H9 (cell line): ENCODE measurements at regions not wholly inside any gene's neighbourhood (a gene's known extent, or its start where the extent isn't known, plus 50 kb on each side); places are given as distances from the start of the nearest gene placed in this dataset.

Experiments used
- DNase-seq: peaks from one replicate; pipeline ENCODE4 v3.0.0-alpha.2; 2017
- H2AFZ ChIP-seq: one replicate; pipeline ENCODE4 v1.6.1; 2013; ENCODE audit warnings: mild to moderate bottlenecking, low read length, control low read depth, moderate library complexity
- H2AK5ac ChIP-seq: 2 replicates; pipeline ENCODE4 v1.6.1; 2013; ENCODE audit warnings: low read length, control low read depth, mixed read lengths; ENCODE audit not compliant: insufficient read length
- H2BK120ac ChIP-seq: one replicate; pipeline ENCODE4 v1.6.1; 2013; ENCODE audit warnings: low read depth, mild to moderate bottlenecking, low read length, control low read depth, inconsistent platforms; ENCODE audit not compliant: poor library complexity, severe bottlenecking
- H2BK12ac ChIP-seq: 2 replicates; pipeline ENCODE4 v1.6.1; 2013; ENCODE audit warnings: low read length, control low read depth, mixed read lengths, low read depth; ENCODE audit not compliant: insufficient read length
- H2BK15ac ChIP-seq: 2 replicates; pipeline ENCODE4 v1.6.1; 2013; ENCODE audit warnings: low read depth, low read length, control low read depth
- H2BK20ac ChIP-seq: one replicate; pipeline ENCODE4 v1.6.1; 2013; ENCODE audit warnings: low read depth, mild to moderate bottlenecking, low read length, control low read depth, inconsistent platforms; ENCODE audit not compliant: poor library complexity, severe bottlenecking
- H2BK5ac ChIP-seq: 2 replicates; pipeline ENCODE4 v1.6.1; 2013; ENCODE audit warnings: low read length, control low read depth, mixed read lengths; ENCODE audit not compliant: insufficient read length
- H3K14ac ChIP-seq: 2 replicates; pipeline ENCODE4 v1.6.1; 2013; ENCODE audit warnings: low read length, control low read depth; ENCODE audit not compliant: insufficient read depth
- H3K18ac ChIP-seq: 2 replicates; pipeline ENCODE4 v1.6.1; 2013; ENCODE audit warnings: low read depth, mild to moderate bottlenecking, mixed read lengths, low read length, control low read depth; ENCODE audit not compliant: insufficient read length
- H3K23ac ChIP-seq: 2 replicates; pipeline ENCODE4 v1.6.1; 2013; ENCODE audit warnings: low read length, control low read depth, mixed read lengths, low read depth; ENCODE audit not compliant: insufficient read length
- H3K23me2 ChIP-seq: 2 replicates; pipeline ENCODE4 v1.6.1; 2013; ENCODE audit warnings: low read depth, mild to moderate bottlenecking, mixed read lengths, low read length, control low read depth; ENCODE audit not compliant: insufficient read length, poor library complexity, severe bottlenecking
- H3K27ac ChIP-seq: 2 replicates; pipeline ENCODE4 v1.5.1; 2013; ENCODE audit warnings: low read length, control low read depth, mixed read lengths, low read depth; ENCODE audit not compliant: insufficient read length
- H3K27me3 ChIP-seq: 2 replicates; pipeline ENCODE4 v1.6.1; 2013; ENCODE audit warnings: low read length, control low read depth, inconsistent platforms; ENCODE audit not compliant: insufficient read depth
- H3K4ac ChIP-seq: 2 replicates; pipeline ENCODE4 v1.6.1; 2013; ENCODE audit warnings: low read depth, mild to moderate bottlenecking, control low read depth, inconsistent platforms, low read length, moderate library complexity
- H3K4me1 ChIP-seq: 2 replicates; pipeline ENCODE4 v1.6.1; 2013; ENCODE audit warnings: low read length, control low read depth, inconsistent platforms; ENCODE audit not compliant: insufficient read depth
- H3K4me2 ChIP-seq: 2 replicates; pipeline ENCODE4 v1.6.1; 2013; ENCODE audit warnings: low read length, control low read depth, mixed read lengths; ENCODE audit not compliant: insufficient read length, insufficient read depth
- H3K56ac ChIP-seq: 2 replicates; pipeline ENCODE4 v1.6.1; 2013; ENCODE audit warnings: low read depth, mild to moderate bottlenecking, mixed read lengths, low read length, control low read depth; ENCODE audit not compliant: insufficient read length
- H3K79me1 ChIP-seq: 2 replicates; pipeline ENCODE4 v1.6.1; 2013; ENCODE audit warnings: low read depth, mild to moderate bottlenecking, moderate library complexity, low read length, control low read depth, inconsistent platforms; ENCODE audit not compliant: insufficient read depth, poor library complexity, severe bottlenecking
- H3K79me2 ChIP-seq: 2 replicates; pipeline ENCODE4 v1.6.1; 2013; ENCODE audit warnings: low read length, control low read depth, inconsistent platforms; ENCODE audit not compliant: insufficient read depth
- H3K9ac ChIP-seq: 2 replicates; pipeline ENCODE4 v1.6.1; 2013; ENCODE audit warnings: low read length, control low read depth, mixed read lengths; ENCODE audit not compliant: insufficient read length; ENCODE audit errors: extremely low read depth
- H3K9me3 ChIP-seq: one replicate; pipeline ENCODE4 v1.6.1; 2013; ENCODE audit warnings: low read depth, low read length, inconsistent platforms; ENCODE audit not compliant: control insufficient read depth
- H3T11ph ChIP-seq: one replicate; pipeline ENCODE4 v1.6.1; 2013; ENCODE audit warnings: mild to moderate bottlenecking, low read length, control low read depth, inconsistent platforms
- H4K20me1 ChIP-seq: one replicate; pipeline ENCODE4 v1.6.1; 2013; ENCODE audit not compliant: control insufficient read depth, insufficient read length, insufficient read depth
- H4K5ac ChIP-seq: 2 replicates; pipeline ENCODE4 v1.6.1; 2013; ENCODE audit warnings: low read depth, mild to moderate bottlenecking, mixed read lengths, low read length, control low read depth; ENCODE audit not compliant: insufficient read length
- H4K8ac ChIP-seq: replicated peaks from 2 replicates; pipeline ENCODE4 v1.6.1; 2013; ENCODE audit warnings: low read length, control low read depth, mixed read lengths, low read depth; ENCODE audit not compliant: insufficient read length
- H4K91ac ChIP-seq: 2 replicates; pipeline ENCODE4 v1.6.1; 2013; ENCODE audit warnings: low read depth, mild to moderate bottlenecking, moderate library complexity, mixed read lengths, low read length, control low read depth; ENCODE audit not compliant: insufficient read length
- H3K27ac Mint-ChIP-seq, 3 experiments: 2 replicates in 2 of 3; 3 replicates in 1 of 3; pipeline ENCODE4 v1.8.0; 2020 to 2021; ENCODE audit warnings: mixed read lengths in 3 of 3, mild to moderate bottlenecking in 1 of 3, moderate library complexity in 1 of 3
- H3K27me3 Mint-ChIP-seq: 2 replicates; pipeline ENCODE4 v1.8.0; 2021; ENCODE audit warnings: low read depth, mild to moderate bottlenecking, moderate library complexity, mixed read lengths
- H3K36me3 Mint-ChIP-seq, 3 experiments: 2 replicates in 2 of 3; 3 replicates in 1 of 3; pipeline ENCODE4 v1.8.0; 2020 to 2021; ENCODE audit warnings: low read depth in 3 of 3, mixed read lengths in 3 of 3; ENCODE audit not compliant: insufficient read depth in 1 of 3
- H3K4me1 Mint-ChIP-seq, 2 experiments: 2 replicates each; pipeline ENCODE4 v1.8.0; 2020; ENCODE audit warnings: mixed read lengths in 2 of 2
- H3K4me3 Mint-ChIP-seq, 2 experiments: 2 replicates in 1 of 2; 3 replicates in 1 of 2; pipeline ENCODE4 v1.8.0; 2020 to 2021; ENCODE audit warnings: mild to moderate bottlenecking in 2 of 2, mixed read lengths in 2 of 2, moderate library complexity in 1 of 2
- H3K9me3 Mint-ChIP-seq, 2 experiments: 2 replicates in 1 of 2; 3 replicates in 1 of 2; pipeline ENCODE4 v1.8.0; 2020; ENCODE audit warnings: mild to moderate bottlenecking in 2 of 2, mixed read lengths in 2 of 2, moderate library complexity in 1 of 2
- WGBS: extraction: QIAGEN DNeasy Blood & Tissue Kit; methylation state at CpG from one replicate; pipeline ENCODE4 v1.1.7; 2013; ENCODE audit warnings: missing lambda C conversion rate, low lambda C conversion rate, mixed read lengths; ENCODE audit not compliant: insufficient read length; ENCODE audit errors: extremely low coverage; 5-methylcytosine and 5-hydroxymethylcytosine counted together
- TF ChIP-seq, protein P1 (sequence below): fragments of 200-600 bp; sonication (generic); conservative IDR thresholded peaks from 3 replicates; pipeline ENCODE4 v1.8.0; 2021; ENCODE audit warnings: antibody characterized with exemption, mild to moderate bottlenecking

DNA sequence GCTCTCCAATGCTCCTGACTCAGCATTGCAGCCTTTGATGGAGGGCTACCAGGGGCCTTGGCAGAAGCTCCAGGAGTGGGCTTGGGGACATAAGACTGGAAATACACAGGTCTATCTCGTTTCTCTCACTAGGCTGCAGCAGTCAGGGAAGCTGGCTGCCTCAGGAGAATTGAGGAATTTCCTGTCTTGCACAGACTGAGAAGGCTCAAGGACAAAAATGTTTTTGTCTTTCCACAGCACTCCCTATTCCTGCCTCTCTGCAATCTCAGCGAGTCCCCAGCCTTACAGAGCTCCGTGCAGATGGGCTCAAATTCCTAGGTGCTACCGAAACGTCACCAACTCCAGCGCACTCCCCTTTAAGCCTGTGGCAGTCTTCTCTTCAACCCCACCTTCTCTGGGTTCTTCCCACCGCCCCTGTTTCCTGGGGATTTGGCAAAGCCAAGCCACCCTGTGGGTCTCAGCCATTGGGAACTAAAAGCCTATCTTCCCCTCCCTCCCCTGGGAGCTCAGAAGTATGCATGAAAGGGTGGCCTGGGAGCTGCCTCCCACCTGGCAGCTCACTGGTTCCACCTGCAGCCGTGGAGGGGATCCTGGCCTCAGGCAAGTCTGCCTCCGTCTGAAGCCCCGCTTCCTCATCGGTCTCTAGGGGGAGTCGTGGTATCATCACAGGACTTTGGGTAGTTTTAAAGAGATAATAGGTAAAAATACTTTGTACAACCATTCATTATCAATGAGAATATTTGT, 322.6 kb upstream of the FRG2C start:
- no CpG with 5 or more reads among the region's 12 CpGs for WGBS
- no peaks in the 10 kb centered on the region for H3K9me3 Mint-ChIP-seq
- H2BK120ac ChIP-seq, result no peak overlapping the region
- H3K4ac ChIP-seq, result no peak overlapping the region
- no peak overlapping the region for H3K9ac ChIP-seq
- H3K4me1 Mint-ChIP-seq, result peaks cover 7 to 9% of the 10 kb centered on the region in 2 experiments
- H4K8ac ChIP-seq, result no peak overlapping the region
- no peaks in the 10 kb centered on the region for H3K79me1 ChIP-seq
- H3K27me3 ChIP-seq, result no peaks in the 10 kb centered on the region
- no peaks in the 10 kb centered on the region for H3K4me1 ChIP-seq
- H3K18ac ChIP-seq, result no peak overlapping the region
- H3K27ac ChIP-seq, result no peak overlapping the region
- H4K91ac ChIP-seq, result no peak overlapping the region
- H2BK20ac ChIP-seq, result no peak overlapping the region
- H3K9me3 ChIP-seq, result no peaks in the 10 kb centered on the region
- peak; percentile 76 for DNase-seq
- H2AFZ ChIP-seq, result no peak overlapping the region
- TF ChIP-seq, protein P1, sequence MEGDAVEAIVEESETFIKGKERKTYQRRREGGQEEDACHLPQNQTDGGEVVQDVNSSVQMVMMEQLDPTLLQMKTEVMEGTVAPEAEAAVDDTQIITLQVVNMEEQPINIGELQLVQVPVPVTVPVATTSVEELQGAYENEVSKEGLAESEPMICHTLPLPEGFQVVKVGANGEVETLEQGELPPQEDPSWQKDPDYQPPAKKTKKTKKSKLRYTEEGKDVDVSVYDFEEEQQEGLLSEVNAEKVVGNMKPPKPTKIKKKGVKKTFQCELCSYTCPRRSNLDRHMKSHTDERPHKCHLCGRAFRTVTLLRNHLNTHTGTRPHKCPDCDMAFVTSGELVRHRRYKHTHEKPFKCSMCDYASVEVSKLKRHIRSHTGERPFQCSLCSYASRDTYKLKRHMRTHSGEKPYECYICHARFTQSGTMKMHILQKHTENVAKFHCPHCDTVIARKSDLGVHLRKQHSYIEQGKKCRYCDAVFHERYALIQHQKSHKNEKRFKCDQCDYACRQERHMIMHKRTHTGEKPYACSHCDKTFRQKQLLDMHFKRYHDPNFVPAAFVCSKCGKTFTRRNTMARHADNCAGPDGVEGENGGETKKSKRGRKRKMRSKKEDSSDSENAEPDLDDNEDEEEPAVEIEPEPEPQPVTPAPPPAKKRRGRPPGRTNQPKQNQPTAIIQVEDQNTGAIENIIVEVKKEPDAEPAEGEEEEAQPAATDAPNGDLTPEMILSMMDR, result peak; percentile 67
- H3K36me3 Mint-ChIP-seq, result no peaks in the 10 kb centered on the region
- H3K23me2 ChIP-seq, result peaks cover 3% of the 10 kb centered on the region
- H2AK5ac ChIP-seq, result no peak overlapping the region
- H2BK15ac ChIP-seq, result no peak overlapping the region
- no peak overlapping the region for H2BK12ac ChIP-seq
- H3K27me3 Mint-ChIP-seq, result peaks cover 7% of the 10 kb centered on the region; the same call in 1 of the 2 replicates
- peak overlapping the region; percentile 51 for H3K4me2 ChIP-seq
- H4K5ac ChIP-seq, result no peak overlapping the region
- H3K14ac ChIP-seq, result 0 out of 2 replicates have a peak overlapping the region, but pooled peaks have one; percentile 6
- H3K23ac ChIP-seq, result no peak overlapping the region
- no peaks in the 10 kb centered on the region for H3K79me2 ChIP-seq
- H3T11ph ChIP-seq, result no peak overlapping the region
- no peak overlapping the region for H3K27ac Mint-ChIP-seq
- H3K56ac ChIP-seq, result no peak overlapping the region
- no peak overlapping the region for H2BK5ac ChIP-seq
- no peaks in the 10 kb centered on the region for H4K20me1 ChIP-seq
- peak overlapping the region; percentile 50 to 55; a peak in 4 of 5 replicates for H3K4me3 Mint-ChIP-seq
